ENCODE measurements at regions not wholly inside any gene's neighbourhood (a gene's known extent, or its start where the extent isn't known, plus 50 kb on each side); places are given as distances from the start of the nearest gene placed in this dataset.

- TF ChIP-seq CTCF (IDR thresholded peaks at IDR 0.05; ENCODE audit: insufficient read depth, low read depth, low read length), result no peak
- TF ChIP-seq EZH2 (IDR thresholded peaks at IDR 0.05; ENCODE audit: insufficient read depth, low read length), result no peak
These were observed 83.3 kb downstream of the CLDN34 start for GRCh38 chrX:10050481-10050880.
